ENCODE measurements at regions not wholly inside any gene's neighbourhood (a gene's known extent, or its start where the extent isn't known, plus 50 kb on each side); places are given as distances from the start of the nearest gene placed in this dataset.

DNA sequence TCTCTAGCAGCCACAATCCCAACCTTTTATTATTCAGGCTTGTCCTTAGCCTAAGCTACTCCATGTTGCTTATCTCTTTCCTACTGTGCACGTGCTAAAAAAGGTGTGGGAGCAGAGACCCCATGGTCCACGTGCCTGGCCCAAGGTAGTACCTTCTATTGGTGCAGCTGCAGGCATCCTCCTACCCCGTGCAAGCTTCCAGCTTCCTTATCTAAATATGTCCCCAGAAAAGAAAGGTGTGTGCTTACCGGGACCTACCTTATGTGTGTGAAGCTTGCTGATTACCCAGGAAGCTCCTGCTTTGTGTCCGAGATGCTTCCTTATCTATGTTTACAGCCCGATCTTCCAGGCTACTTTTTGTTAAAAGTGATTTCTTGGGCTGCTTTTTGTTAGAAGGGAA is 2382.4 kb downstream of the PCDH9 start:
- H4K5ac ChIP-seq (ENCODE audit: insufficient read length, low read depth, low read length): no peak overlapping the region
- no CpG with 5 or more reads among the region's 6 CpGs for WGBS (ENCODE audit: extremely low coverage, insufficient read length, low lambda C conversion rate)
- no peaks in the 10 kb centered on the region for H3K4me1 ChIP-seq (ENCODE audit: insufficient read depth, low read length)
- no peak overlapping the region for H3K4me2 ChIP-seq (ENCODE audit: insufficient read depth, insufficient read length, low read length)
- no peak overlapping the region for H3K56ac ChIP-seq (ENCODE audit: insufficient read length, low read depth, low read length)
- peaks cover 0 to 3% (median 0%) of the 10 kb centered on the region in 3 experiments; a peak in 1 of 7 replicates for H3K36me3 Mint-ChIP-seq (ENCODE audit: insufficient read depth in 1 of 3, low read depth in 3 of 3)
- H3K23ac ChIP-seq (ENCODE audit: insufficient read length, low read depth, low read length): no peak overlapping the region
- H2BK120ac ChIP-seq (ENCODE audit: low read depth, low read length, poor library complexity, severe bottlenecking): no peak overlapping the region
- no peaks in the 10 kb centered on the region for H3K79me2 ChIP-seq (ENCODE audit: insufficient read depth, low read length)
- H3K18ac ChIP-seq (ENCODE audit: insufficient read length, low read depth, low read length): no peak overlapping the region
- no peaks in the 10 kb centered on the region for H4K20me1 ChIP-seq (ENCODE audit: control insufficient read depth, insufficient read depth, insufficient read length)
- no peaks in the 10 kb centered on the region for H3K23me2 ChIP-seq (ENCODE audit: insufficient read length, low read depth, low read length, poor library complexity, severe bottlenecking)
- H3K9me3 Mint-ChIP-seq: no peaks in the 10 kb centered on the region
- H2BK20ac ChIP-seq (ENCODE audit: low read depth, low read length, poor library complexity, severe bottlenecking): no peak overlapping the region
- H4K8ac ChIP-seq (replicated peaks; ENCODE audit: insufficient read length, low read depth, low read length): no peak overlapping the region
- H3K9me3 ChIP-seq (ENCODE audit: control insufficient read depth, low read depth, low read length): no peaks in the 10 kb centered on the region
- H3K9ac ChIP-seq (ENCODE audit: extremely low read depth, insufficient read length, low read length): no peak overlapping the region
- H3K79me1 ChIP-seq (ENCODE audit: insufficient read depth, low read depth, low read length, poor library complexity, severe bottlenecking): no peaks in the 10 kb centered on the region
- H2BK15ac ChIP-seq (ENCODE audit: low read depth, low read length): no peak overlapping the region
- H3K27ac Mint-ChIP-seq: no peak overlapping the region; a peak in 1 of 7 replicates
- H3K27me3 ChIP-seq (ENCODE audit: insufficient read depth, low read length): no peaks in the 10 kb centered on the region
- no peak overlapping the region for H3T11ph ChIP-seq (ENCODE audit: low read length)
- no peak overlapping the region for H4K91ac ChIP-seq (ENCODE audit: insufficient read length, low read depth, low read length)
- DNase-seq: no peak
- no peak overlapping the region for H2BK5ac ChIP-seq (ENCODE audit: insufficient read length, low read length)
- H3K4me1 Mint-ChIP-seq: peaks cover 0 to 15% of the 10 kb centered on the region in 2 experiments; a peak in 2 of 4 replicates
- H3K4me3 Mint-ChIP-seq: no peak overlapping the region
- TF ChIP-seq, protein P1, sequence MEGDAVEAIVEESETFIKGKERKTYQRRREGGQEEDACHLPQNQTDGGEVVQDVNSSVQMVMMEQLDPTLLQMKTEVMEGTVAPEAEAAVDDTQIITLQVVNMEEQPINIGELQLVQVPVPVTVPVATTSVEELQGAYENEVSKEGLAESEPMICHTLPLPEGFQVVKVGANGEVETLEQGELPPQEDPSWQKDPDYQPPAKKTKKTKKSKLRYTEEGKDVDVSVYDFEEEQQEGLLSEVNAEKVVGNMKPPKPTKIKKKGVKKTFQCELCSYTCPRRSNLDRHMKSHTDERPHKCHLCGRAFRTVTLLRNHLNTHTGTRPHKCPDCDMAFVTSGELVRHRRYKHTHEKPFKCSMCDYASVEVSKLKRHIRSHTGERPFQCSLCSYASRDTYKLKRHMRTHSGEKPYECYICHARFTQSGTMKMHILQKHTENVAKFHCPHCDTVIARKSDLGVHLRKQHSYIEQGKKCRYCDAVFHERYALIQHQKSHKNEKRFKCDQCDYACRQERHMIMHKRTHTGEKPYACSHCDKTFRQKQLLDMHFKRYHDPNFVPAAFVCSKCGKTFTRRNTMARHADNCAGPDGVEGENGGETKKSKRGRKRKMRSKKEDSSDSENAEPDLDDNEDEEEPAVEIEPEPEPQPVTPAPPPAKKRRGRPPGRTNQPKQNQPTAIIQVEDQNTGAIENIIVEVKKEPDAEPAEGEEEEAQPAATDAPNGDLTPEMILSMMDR (conservative IDR thresholded peaks at IDR 0.05): no peak
- no peaks in the 10 kb centered on the region for H3K27me3 Mint-ChIP-seq (ENCODE audit: low read depth)
- H3K4ac ChIP-seq (ENCODE audit: low read depth, low read length): no peak overlapping the region
- H2AFZ ChIP-seq (ENCODE audit: low read length): no peak overlapping the region
- H2AK5ac ChIP-seq (ENCODE audit: insufficient read length, low read length): no peak overlapping the region
- H3K14ac ChIP-seq (ENCODE audit: insufficient read depth, low read length): no peak overlapping the region
- H3K27ac ChIP-seq (ENCODE audit: insufficient read length, low read depth, low read length): no peak overlapping the region
- no peak overlapping the region for H2BK12ac ChIP-seq (ENCODE audit: insufficient read length, low read depth, low read length)
